Chondrocyte (in vitro differentiated cells): ENCODE measurements at regions not wholly inside any gene's neighbourhood (a gene's known extent, or its start where the extent isn't known, plus 50 kb on each side); places are given as distances from the start of the nearest gene placed in this dataset.

Experiments used
- DNase-seq: peaks from one replicate; pipeline ENCODE4 v3.0.0; 2021; ENCODE audit warnings: mixed read lengths, low spot score
- H3K27ac Mint-ChIP-seq: one replicate; pipeline ENCODE4 v1.8.0; 2021; ENCODE audit warnings: mild to moderate bottlenecking, moderate library complexity, mixed read lengths; ENCODE audit not compliant: unreplicated experiment
- H3K27me3 Mint-ChIP-seq: 2 replicates; pipeline ENCODE4 v1.8.0; 2021; ENCODE audit warnings: low read depth, mixed read lengths
- H3K36me3 Mint-ChIP-seq: 2 replicates; pipeline ENCODE4 v1.8.0; 2021; ENCODE audit warnings: low read depth, mixed read lengths
- H3K4me1 Mint-ChIP-seq: 2 replicates; pipeline ENCODE4 v1.8.0; 2021; ENCODE audit warnings: low read depth, mild to moderate bottlenecking, mixed read lengths
- H3K4me3 Mint-ChIP-seq: one replicate; pipeline ENCODE4 v1.8.0; 2021; ENCODE audit warnings: mild to moderate bottlenecking, moderate library complexity, mixed read lengths; ENCODE audit not compliant: unreplicated experiment
- H3K9me3 Mint-ChIP-seq: 2 replicates; pipeline ENCODE4 v1.8.0; 2021; ENCODE audit warnings: low read depth, mixed read lengths
- CTCF ChIP-seq: fragments of 200-600 bp; sonication (generic); IDR thresholded peaks from 2 replicates; pipeline ENCODE4 v1.5.0; 2021; ENCODE audit warnings: antibody characterized with exemption, mild to moderate bottlenecking, moderate library complexity

GRCh38 chr9:108591121-108591520 lies 264.7 kb downstream of the ACTL7B start:
- no peaks in the 10 kb centered on the region for H3K36me3 Mint-ChIP-seq
- no peak for DNase-seq
- H3K27ac Mint-ChIP-seq: no peak overlapping the region
- H3K9me3 Mint-ChIP-seq: no peaks in the 10 kb centered on the region
- TF ChIP-seq CTCF: no peak
- peaks cover 40% of the 10 kb centered on the region for H3K27me3 Mint-ChIP-seq
- H3K4me3 Mint-ChIP-seq: no peak overlapping the region
- H3K4me1 Mint-ChIP-seq: no peaks in the 10 kb centered on the region

DNA sequence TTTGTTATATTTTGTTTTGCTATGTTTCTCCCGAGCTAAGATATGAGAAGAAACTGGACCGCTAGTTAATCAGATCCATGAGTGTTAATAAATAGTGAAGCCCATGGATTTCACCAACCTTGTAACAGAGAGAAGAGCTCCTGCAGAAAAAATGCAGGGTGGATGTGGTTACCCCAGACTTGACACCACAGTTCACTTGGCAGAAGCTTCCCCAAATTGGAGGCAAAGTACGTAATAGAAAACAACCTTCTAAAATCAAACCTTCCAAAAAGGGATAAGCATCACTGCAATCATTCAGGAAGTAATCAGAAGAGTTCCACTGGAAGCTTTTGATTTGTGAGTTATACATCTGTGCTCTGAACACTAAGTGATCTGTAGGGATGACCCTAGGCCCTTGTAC lies 267.5 kb downstream of the ACTL7B start:
- Mint-ChIP-seq H3K9me3 (no peaks in the 10 kb centered on the region), H3K36me3 (no peaks in the 10 kb centered on the region), H3K4me3 (no peak overlapping the region), H3K27me3 (peaks cover 47% of the 10 kb centered on the region), H3K27ac (no peak overlapping the region), H3K4me1 (no peaks in the 10 kb centered on the region)
- DNase-seq: no peak
- TF ChIP-seq CTCF: no peak

GRCh38 chr9:108586471-108587139 lies 269.2 kb downstream of the ACTL7B start:
- TF ChIP-seq CTCF: no peak
- no peaks in the 10 kb centered on the region for H3K4me1 Mint-ChIP-seq
- no peaks in the 10 kb centered on the region for H3K9me3 Mint-ChIP-seq
- H3K36me3 Mint-ChIP-seq: peaks cover 2% of the 10 kb centered on the region
- DNase-seq: no peak
- peaks cover 56% of the 10 kb centered on the region for H3K27me3 Mint-ChIP-seq
- no peak overlapping the region for H3K27ac Mint-ChIP-seq
- no peak overlapping the region for H3K4me3 Mint-ChIP-seq

DNA sequence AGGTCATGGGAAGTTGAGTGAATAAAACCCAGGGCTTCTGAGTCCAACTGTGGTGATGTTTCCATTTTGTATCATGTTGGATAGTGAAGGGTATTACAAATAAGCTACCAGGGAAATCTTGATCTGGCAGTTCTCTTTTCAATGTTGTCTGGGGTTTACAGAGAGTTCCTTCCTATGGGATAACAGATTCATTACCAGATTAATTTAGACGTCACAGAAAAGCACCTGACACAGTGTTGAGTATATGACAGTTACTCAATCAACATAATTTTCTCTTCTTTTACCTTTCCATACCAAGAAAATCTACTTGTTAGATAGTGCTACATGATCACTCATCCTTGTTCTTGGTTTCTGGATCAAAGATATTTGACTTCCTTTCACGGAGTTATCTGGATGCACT lies 270.9 kb downstream of the ACTL7B start:
- no peak for TF ChIP-seq CTCF
- H3K9me3 Mint-ChIP-seq: no peaks in the 10 kb centered on the region
- no peak overlapping the region for H3K4me3 Mint-ChIP-seq
- DNase-seq: no peak
- H3K27me3 Mint-ChIP-seq: peaks cover 58% of the 10 kb centered on the region
- H3K27ac Mint-ChIP-seq: no peak overlapping the region
- peaks cover 2% of the 10 kb centered on the region for H3K36me3 Mint-ChIP-seq
- no peaks in the 10 kb centered on the region for H3K4me1 Mint-ChIP-seq

DNA sequence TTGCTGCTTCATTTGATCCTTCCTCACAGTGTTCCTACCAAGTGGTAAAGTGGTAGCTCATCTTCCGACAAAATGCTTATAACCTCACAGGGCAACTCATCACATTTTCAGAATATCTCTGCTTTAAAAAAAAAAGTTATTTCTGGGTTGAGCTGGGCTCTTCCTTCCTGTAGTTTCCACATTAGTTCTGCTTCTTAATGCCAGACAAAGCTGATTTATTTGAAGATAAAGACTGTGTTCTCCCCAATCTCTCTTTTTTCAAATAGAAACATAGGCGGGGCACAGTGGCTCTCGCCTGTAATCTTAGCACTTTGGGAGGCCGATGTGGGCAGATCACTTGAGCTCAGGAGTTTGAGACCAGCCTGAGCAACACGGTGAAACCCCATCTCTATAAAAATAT lies 273.1 kb downstream of the ACTL7B start:
- H3K27ac Mint-ChIP-seq: no peak overlapping the region
- no peak overlapping the region for H3K4me3 Mint-ChIP-seq
- DNase-seq: no peak
- peaks cover 57% of the 10 kb centered on the region for H3K27me3 Mint-ChIP-seq
- no peak for TF ChIP-seq CTCF
- no peaks in the 10 kb centered on the region for H3K4me1 Mint-ChIP-seq
- peaks cover 5% of the 10 kb centered on the region for H3K36me3 Mint-ChIP-seq
- no peaks in the 10 kb centered on the region for H3K9me3 Mint-ChIP-seq
